ENCODE measurements at regions not wholly inside any gene's neighbourhood (a gene's known extent, or its start where the extent isn't known, plus 50 kb on each side); places are given as distances from the start of the nearest gene placed in this dataset.
A peak's percentile ranks its signal among the peaks of the same experiment; 100 is the strongest.

DNA sequence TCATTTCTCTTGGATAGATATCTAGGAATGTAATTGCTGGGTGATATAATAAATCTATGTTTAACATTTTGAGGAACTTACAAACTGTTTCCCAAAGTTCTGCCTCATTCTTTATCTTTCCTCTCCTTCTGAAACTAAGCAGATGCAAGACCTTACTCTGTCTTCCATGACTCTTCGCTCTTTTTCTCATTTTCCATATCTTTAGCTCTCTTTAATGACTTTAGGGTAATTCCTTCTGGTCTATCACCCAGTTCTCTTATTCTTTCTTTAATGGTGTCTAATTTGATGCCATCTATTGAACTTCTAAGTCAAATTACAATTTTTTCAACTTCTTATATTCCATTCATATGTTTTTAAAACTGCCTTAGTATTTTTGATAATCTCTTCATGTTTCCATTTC, 316.6 kb downstream of the POU4F1 start:
- in situ Hi-C loops (cut with HindIII; ENCODE audit: low pct_ligation_motif_present, low pct_unique_long_range_greater_than_20kb, low sequenced_read_pairs), result no loop called here
- no peak for DNase-seq

DNA sequence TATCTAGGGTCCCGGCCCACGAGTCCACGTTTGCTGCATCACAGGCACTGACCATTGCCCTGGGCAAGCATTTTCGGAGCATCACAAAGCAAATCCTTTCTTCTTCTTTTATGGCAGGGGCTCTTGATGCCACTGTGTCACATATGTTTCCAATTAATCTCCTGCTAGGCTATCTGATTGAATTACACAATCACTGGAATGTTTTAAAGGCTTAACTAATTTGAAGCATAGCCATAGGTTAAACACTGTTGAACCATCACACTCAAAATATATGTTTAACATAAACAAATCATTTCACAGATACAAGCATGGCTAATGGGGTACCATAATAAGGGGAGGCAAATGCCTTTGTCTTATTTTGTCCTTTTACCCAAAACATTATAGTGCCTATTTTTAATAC, 338.3 kb downstream of the POU4F1 start:
- no peak for DNase-seq
- in situ Hi-C loops (cut with HindIII; ENCODE audit: low pct_ligation_motif_present, low pct_unique_long_range_greater_than_20kb, low sequenced_read_pairs), result no loop called here

DNA sequence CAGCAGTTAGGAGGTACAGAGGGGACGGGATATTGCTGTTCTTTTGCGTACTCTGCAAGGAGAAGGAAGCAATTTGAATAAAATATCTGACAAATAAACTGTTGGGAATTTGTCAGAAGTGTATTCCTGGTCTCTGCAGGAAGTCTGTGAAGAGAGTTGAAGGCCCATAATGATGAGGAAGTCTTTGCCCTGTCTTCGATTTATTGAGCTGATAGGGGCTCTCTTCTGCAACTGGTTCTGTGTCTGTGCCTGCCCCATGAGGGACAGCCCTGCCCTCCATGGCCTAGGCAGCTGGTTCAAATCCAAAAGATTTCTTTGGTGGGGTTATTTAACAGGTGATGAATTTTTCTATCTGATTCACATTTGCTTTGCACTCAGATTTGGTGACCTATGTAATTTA, 339.7 kb upstream of the EDNRB start:
- DNase-seq, result no peak
- in situ Hi-C loops (cut with HindIII; ENCODE audit: low pct_ligation_motif_present, low pct_unique_long_range_greater_than_20kb, low sequenced_read_pairs), result no loop called here

DNA sequence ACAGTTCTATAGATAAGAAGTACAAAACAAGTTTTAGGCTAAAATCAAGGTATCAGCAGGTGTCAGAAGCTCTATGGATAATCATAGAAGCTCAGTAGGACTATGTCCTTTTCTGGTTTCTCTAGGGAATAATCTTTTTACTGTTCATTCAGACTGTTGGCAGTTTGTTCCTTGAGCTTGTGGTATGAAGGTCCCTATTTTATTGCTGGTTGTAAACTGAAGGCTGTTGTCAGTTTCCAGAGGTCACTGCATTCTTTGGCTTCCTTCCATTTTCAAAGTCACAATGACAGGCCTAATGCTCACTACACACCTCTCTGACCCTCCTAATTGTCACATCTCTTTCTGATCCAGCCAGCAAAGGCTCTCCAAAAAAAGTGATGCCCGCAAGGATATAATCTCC, 337.9 kb upstream of the EDNRB start:
- in situ Hi-C loops (cut with HindIII; ENCODE audit: low pct_ligation_motif_present, low pct_unique_long_range_greater_than_20kb, low sequenced_read_pairs), result no loop called here
- no peak for DNase-seq

DNA sequence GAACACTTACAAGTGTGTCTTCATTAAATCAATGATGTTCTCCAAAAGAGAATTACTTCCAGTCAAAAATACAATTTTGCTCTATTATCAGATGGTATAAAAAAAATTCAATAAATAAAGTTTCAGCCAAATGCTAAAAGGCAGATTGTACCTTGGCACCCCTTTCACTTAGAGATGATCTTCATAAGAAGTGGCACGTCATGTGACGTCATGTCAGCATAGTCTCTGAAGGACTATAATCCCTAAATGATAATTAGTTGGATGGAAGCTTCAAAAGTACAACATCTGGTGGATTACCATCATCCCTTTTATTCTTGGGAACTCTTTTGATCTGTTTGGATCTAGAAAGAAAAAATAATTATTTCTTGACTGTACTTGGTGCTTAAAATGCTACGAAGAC, 335.5 kb upstream of the EDNRB start:
- in situ Hi-C loops (cut with HindIII; ENCODE audit: low pct_ligation_motif_present, low pct_unique_long_range_greater_than_20kb, low sequenced_read_pairs), result no loop called here
- no peak for DNase-seq

DNA sequence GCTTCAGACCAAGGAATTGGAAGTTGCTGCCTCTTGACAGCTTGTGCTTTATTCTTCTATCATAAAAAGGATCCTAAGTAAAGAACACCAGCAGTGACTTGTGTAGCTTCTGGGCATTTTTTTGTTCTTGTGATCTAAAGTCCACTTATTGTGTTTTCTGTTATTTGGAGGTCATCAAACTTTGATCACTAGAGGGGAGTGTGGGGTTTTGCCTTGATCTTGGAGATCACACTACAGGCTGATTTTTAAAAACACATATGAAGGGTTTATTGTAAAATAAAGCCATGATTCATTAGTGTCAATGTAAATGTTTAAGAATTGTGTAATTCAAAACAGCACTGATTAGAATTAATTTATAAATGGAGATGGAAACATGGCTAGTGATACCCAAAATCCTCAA, 328.7 kb upstream of the EDNRB start:
- no peak for DNase-seq
- in situ Hi-C loops (cut with HindIII; ENCODE audit: low pct_ligation_motif_present, low pct_unique_long_range_greater_than_20kb, low sequenced_read_pairs), result no loop called here

DNA sequence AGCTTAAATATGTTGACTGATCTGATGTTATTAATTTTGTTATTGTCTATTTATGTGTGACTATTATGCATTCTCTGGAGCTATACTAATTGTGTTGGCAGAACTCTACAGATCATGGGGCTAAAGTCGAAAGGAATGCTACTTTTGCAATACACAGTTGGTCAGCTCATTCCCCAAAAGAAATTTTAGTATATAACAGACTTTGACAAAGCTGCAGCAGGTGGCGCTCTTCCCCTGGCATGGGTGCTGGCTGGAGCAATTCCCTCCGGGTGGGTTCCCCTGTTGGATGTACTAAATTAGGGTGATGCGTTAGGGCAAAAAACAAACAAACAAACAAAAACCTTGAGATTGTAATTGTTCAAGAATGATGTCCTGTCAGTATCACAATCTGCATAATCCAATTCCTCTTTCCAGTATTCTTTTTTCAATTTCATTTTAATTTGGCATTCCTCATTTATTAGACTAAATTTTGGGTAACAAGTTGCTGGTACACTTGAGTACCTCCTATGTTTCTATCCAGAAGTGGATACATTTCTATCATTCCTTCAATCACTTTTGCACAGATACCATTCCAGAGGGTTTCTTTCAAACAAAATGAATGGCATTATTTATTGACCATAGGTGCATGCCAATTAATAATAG, 322.8 kb upstream of the EDNRB start:
- peak; percentile 38 for DNase-seq
- in situ Hi-C loops (cut with HindIII; ENCODE audit: low pct_ligation_motif_present, low pct_unique_long_range_greater_than_20kb, low sequenced_read_pairs), result no loop called here

DNA sequence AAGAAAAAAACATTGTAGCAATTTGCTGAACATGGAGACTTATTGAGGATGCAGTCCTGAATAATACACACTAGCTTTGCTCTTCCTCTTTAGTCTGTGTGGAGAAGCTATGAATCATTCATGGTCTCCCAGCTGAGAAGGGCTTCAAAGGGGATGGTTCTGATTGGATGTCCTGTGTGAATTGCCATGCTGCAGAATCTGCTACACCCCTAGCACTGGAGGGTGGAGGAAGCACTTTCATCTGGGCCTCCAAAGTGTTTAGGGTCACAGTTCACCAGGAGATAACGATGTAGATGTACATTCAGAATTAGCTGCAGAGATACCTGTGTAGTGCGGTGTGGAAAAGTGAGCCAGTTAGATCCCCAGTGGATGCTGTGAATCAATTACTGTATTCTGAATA, 321.1 kb upstream of the EDNRB start:
- in situ Hi-C loops (cut with HindIII; ENCODE audit: low pct_ligation_motif_present, low pct_unique_long_range_greater_than_20kb, low sequenced_read_pairs), result no loop called here

DNA sequence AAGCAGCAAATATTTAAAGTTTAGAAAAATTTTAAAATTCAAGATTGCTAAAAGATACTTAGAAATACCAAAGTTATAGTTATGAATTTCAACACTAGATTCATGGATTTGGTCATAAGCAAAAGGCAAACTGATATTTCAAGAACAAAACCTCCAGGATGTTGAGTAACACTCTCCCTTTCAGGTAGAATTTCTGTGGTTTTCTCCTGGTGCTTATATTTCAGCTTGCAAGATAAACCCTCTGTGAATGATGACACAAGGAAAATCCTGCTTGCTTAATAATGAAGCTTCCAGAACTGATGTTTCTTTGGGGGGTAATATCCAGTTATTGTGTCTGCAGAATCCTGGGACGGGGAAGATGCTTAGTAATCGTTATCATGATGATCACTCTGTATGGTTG, 320.3 kb upstream of the EDNRB start:
- DNase-seq, result no peak

More for the DNA sequence above, 321.1 kb upstream of the EDNRB start:
- no peak for DNase-seq

DNA sequence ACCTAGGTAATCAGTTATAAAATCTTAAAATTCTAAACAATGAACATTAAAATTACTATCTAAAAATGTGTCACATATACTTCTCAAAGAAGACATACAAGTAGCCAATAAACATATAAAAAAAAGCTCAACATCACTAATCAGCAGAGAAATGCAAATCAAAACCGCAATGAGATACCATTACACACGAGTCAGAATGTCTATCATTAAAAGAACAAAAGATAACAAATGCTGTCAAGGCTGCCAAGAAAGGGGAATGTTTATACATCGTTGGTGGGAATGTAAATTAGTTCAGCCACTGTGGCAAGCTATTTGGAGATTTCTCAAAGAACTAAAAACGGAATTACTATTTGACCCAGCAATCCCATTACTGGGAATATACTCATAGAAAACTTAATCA, 310.3 kb upstream of the EDNRB start:
- in situ Hi-C loops (cut with HindIII; ENCODE audit: low pct_ligation_motif_present, low pct_unique_long_range_greater_than_20kb, low sequenced_read_pairs), result no loop called here
- no peak for DNase-seq

More for the DNA sequence above, 320.3 kb upstream of the EDNRB start:
- in situ Hi-C loops (cut with HindIII; ENCODE audit: low pct_ligation_motif_present, low pct_unique_long_range_greater_than_20kb, low sequenced_read_pairs), result no loop called here

DNA sequence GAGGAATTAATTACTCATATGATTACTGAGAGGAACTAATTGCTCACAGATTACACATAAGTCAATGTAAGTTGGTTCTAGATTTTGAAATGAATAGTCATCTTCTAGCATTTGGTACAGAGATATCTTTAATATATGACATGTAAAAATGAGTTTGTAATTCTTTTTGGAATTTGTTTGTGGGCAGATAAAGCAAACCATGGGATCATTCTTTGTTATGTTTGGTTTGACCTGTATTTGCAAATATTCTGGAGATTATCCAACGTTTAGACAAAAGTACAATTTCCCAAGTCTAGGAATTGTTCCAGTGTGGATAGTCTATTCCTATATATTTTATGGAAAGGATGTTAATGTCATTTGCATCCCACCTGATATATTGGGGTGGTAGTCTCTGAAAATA, 309.6 kb upstream of the EDNRB start:
- in situ Hi-C loops (cut with HindIII; ENCODE audit: low pct_ligation_motif_present, low pct_unique_long_range_greater_than_20kb, low sequenced_read_pairs), result no loop called here
- no peak for DNase-seq

DNA sequence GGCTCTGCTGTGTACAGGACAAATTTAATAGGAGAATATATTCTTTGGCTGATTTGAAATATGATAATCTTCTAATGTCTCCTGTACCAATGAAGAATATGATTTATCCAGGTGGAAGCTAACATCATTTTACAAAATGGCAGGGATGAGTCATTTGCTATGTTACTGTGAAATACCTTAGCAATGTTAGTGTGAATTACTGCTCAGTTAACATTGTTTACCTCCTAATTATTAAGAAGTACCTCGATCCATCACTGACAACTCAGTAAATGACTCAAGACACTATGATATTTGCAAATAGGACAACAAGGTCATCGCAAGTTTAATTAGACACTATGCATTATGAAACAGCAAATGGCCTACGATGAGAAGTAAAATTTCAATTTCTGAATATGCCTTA, 309.1 kb upstream of the EDNRB start:
- DNase-seq, result no peak
- in situ Hi-C loops (cut with HindIII; ENCODE audit: low pct_ligation_motif_present, low pct_unique_long_range_greater_than_20kb, low sequenced_read_pairs), result no loop called here

DNA sequence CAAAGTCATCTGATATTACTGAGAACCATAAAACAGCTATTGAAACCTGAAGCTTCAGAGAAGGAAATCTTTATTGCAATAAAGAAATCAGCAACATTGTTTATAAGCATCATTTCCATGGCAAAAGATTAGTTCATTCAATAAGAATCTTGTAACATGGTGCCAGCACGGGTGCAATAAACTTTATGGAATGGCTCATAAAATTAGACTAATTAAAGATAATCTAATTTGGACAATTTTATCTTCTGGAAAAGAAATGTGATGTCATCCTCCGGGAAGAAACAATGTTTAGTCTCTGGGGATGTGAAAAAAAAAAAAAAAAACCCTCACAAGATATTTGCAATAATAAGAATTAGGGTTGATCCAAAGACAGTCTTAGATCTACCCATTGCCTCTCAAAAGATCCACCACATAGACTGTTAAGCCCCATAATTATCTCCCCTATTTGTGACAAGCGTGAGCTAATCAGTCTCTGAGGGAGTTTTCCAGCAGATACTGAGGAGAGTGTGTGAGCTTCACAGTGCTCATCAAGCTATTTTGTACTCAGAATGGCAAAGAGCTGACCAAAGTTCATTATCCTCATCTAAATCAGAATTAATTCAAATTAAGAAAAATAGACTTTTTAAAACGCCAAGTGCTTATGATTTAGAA, 297.0 kb upstream of the EDNRB start:
- in situ Hi-C loops (cut with HindIII; ENCODE audit: low pct_ligation_motif_present, low pct_unique_long_range_greater_than_20kb, low sequenced_read_pairs), result no loop called here

DNA sequence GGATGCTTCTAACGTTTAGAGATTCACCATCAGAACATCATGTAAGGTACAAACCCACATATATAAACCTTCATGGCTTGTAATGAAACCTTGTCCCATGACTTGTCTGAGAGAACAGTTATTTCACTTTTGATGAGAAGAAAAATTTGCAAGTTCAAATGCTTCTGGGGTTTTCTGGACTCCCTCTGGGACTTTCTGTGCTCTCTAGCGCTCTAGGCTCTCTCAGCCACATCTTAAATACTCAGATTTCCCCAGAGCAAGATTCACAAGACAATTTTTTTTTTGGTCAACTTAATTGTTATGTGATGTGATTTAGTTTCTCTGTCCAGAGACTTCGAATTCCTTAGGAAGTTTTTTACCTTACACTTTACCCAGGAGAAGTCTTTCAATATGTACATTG, 282.8 kb upstream of the EDNRB start:
- no peak for DNase-seq
- in situ Hi-C loops (cut with HindIII; ENCODE audit: low pct_ligation_motif_present, low pct_unique_long_range_greater_than_20kb, low sequenced_read_pairs), result no loop called here

More for the DNA sequence above, 297.0 kb upstream of the EDNRB start:
- no peak for DNase-seq

DNA sequence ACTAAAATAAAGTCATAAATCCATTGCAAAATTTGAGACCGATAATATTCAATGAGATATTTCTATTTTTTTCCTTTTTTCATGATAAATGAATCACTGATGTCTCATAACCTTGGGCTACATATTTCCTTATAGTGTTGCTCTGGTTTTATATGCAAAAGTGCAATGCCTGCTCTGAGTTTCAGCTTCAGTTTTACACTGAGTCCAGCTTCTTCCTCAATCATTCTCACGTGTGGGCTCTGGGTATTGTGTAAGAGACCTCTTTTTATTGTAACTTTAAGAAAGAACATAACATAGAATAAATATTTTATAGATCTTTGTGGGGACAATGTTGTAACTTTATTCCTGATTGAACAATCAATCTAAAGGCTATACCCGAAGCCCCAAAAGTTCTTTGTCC, 280.2 kb upstream of the EDNRB start:
- no peak for DNase-seq
- in situ Hi-C loops (cut with HindIII; ENCODE audit: low pct_ligation_motif_present, low pct_unique_long_range_greater_than_20kb, low sequenced_read_pairs), result no loop called here

DNA sequence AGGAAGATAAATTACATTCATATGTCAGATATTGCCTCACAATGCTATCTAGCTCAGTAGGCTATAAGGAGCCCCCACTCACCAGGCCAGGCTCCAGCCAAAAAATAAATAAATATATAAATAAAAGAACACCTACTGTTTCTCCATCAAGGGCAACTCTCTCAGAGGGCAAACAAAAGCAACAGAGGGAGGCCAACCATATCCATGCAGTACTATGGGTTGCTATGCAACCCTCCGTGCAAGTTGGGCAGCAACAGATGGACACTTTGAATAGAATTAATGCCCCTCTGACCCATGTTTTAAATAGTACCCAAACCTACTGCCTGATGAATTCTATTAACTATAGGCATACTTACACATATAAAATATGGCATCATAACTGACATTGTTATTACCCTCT, 279.8 kb upstream of the EDNRB start:
- in situ Hi-C loops (cut with HindIII; ENCODE audit: low pct_ligation_motif_present, low pct_unique_long_range_greater_than_20kb, low sequenced_read_pairs), result no loop called here
- DNase-seq, result no peak

DNA sequence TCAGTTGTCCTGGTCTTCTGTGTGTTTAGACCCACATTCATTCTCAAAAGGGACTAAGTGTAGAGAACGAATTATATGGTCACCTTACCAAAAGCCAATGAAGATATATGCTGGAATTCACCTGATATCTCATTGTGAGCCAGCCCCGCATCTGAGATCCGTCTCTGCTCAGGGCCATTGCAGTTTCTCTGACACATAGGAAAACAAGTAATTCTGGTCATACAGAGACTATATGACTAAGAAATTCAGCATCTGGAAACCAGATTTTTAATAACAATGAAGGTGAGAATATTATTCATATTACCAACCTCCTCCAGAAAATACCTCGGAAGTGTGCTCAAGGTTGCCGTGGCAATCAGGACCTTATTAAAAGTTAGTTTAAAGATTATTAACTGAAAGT, 278.6 kb upstream of the EDNRB start:
- in situ Hi-C loops (cut with HindIII; ENCODE audit: low pct_ligation_motif_present, low pct_unique_long_range_greater_than_20kb, low sequenced_read_pairs), result no loop called here
- DNase-seq, result no peak

DNA sequence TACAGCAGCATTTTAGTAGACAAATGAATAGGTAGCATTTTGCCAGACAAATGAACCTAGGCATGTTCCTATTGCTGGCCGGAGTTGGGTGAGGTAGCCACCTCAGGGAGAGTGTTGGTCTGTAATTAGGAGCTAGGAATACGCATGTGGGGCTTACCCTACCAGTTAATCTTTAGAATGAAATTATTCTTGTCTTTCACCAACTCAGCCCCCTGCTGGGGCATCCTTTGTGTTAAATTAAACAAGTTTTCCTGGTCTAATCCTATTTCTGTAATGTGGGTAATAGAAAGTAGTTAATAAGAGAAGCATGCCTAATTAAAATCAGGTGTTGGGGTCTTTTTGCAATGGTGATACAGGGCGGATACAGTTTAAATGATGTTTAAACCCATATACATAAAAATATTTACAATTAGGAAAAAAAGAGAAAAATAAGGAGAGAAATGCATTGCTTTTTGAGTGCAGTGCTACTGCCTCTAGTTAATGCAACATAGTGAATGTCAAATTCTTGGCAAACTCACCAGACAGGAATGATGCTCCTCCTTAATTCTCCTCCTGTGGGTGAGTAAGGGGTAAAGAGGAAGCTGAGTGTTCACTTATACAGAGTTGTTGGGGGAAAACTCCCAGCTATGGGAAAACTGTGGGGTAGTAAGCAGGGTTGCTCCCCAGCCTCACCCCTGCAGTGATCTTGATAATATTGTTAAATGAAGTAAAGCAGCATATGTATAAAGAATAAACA, 276.4 kb upstream of the EDNRB start:
- DNase-seq, result no peak
- in situ Hi-C loops (cut with HindIII; ENCODE audit: low pct_ligation_motif_present, low pct_unique_long_range_greater_than_20kb, low sequenced_read_pairs), result no loop called here

DNA sequence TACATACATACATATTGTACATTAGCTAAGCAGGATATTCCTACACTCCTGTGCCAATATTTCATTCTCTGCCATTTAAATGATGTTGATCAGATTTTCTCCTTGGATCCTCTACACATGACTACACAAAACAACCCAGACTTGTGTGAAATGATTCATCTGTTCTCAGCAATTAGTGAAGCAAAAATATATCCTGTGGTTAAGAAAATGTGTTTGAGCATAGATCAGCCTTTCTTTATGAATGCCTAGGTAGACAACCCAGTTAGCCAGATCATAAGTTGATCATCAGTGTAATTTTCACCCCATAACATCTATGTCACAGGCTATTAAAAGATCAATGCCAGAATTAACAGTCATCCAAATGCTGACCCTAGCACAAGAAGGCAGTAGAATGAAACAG, 275.2 kb upstream of the EDNRB start:
- DNase-seq, result no peak
- in situ Hi-C loops (cut with HindIII; ENCODE audit: low pct_ligation_motif_present, low pct_unique_long_range_greater_than_20kb, low sequenced_read_pairs), result no loop called here

DNA sequence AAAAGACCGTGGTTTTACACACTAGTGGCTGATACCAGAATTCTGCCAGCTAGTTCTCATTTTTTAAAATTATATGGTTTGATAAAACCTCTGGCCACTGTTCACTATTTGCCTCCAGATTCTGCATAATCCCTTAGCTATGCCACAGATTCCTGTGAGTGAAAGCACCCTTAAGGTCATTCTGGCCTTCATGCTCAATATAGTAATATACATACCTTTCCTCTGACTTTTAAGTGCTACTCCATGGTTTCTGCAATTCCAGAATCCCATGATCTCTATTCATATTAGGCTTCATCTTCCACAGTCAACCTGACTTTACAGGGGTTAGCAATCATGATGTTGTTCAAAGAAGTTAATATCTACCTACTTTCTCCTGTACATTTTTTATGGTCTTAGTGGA, 274.1 kb upstream of the EDNRB start:
- no peak for DNase-seq

More for the DNA sequence above, 274.1 kb upstream of the EDNRB start:
- in situ Hi-C loops (cut with HindIII; ENCODE audit: low pct_ligation_motif_present, low pct_unique_long_range_greater_than_20kb, low sequenced_read_pairs), result no loop called here
